ENCODE measurements at regions not wholly inside any gene's neighbourhood (a gene's known extent, or its start where the extent isn't known, plus 50 kb on each side); places are given as distances from the start of the nearest gene placed in this dataset.

DNA sequence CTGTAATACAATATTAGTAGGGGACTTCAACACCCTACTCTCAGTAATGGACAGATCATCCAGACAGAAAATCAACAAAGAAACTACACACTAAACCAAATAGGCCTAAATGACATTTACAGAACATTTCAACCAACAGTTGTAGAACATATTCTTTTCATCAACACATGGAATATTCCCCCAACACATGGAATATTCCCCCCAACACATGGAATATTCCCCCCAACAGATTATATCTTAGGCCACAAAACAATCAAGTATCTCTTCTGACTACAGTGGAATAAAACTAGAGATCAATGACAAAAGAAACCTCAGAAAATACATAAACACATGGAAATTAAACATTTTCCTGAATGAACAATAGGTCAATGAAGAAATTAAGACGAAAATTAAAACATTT, 187.2 kb upstream of the RBBP8 start:
- TF ChIP-seq, protein P1, sequence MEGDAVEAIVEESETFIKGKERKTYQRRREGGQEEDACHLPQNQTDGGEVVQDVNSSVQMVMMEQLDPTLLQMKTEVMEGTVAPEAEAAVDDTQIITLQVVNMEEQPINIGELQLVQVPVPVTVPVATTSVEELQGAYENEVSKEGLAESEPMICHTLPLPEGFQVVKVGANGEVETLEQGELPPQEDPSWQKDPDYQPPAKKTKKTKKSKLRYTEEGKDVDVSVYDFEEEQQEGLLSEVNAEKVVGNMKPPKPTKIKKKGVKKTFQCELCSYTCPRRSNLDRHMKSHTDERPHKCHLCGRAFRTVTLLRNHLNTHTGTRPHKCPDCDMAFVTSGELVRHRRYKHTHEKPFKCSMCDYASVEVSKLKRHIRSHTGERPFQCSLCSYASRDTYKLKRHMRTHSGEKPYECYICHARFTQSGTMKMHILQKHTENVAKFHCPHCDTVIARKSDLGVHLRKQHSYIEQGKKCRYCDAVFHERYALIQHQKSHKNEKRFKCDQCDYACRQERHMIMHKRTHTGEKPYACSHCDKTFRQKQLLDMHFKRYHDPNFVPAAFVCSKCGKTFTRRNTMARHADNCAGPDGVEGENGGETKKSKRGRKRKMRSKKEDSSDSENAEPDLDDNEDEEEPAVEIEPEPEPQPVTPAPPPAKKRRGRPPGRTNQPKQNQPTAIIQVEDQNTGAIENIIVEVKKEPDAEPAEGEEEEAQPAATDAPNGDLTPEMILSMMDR (IDR thresholded peaks at IDR 0.05) = no peak
- no peak for TF ChIP-seq POLR2A (IDR thresholded peaks at IDR 0.05)

Measured in Peyer's patch (tissue), 4 donors.